OCI-LY3 (cell line): ENCODE measurements at regions not wholly inside any gene's neighbourhood (a gene's known extent, or its start where the extent isn't known, plus 50 kb on each side); places are given as distances from the start of the nearest gene placed in this dataset.

Experiments used
- CTCF ChIP-seq: fragments of 200-600, 300-600 bp; sonication (generic); IDR thresholded peaks from 2 replicates; pipeline ENCODE4 v1.5.1; 2014; ENCODE audit warnings: antibody characterized with exemption, low read length, low read depth
- EZH2phosphoT487 ChIP-seq: fragments of 200-600 bp; shearing (Covaris generic); IDR thresholded peaks from 2 replicates; pipeline ENCODE4 v1.6.1; 2018; ENCODE audit warnings: antibody characterized with exemption, mixed run types, low read depth

- TF ChIP-seq CTCF: no peak
- no peak for TF ChIP-seq EZH2phosphoT487
These were observed 66.7 kb upstream of the ZNF217 start for GRCh38 chr20:53660078-53660909.
